ENCODE measurements at regions not wholly inside any gene's neighbourhood (a gene's known extent, or its start where the extent isn't known, plus 50 kb on each side); places are given as distances from the start of the nearest gene placed in this dataset.

DNA sequence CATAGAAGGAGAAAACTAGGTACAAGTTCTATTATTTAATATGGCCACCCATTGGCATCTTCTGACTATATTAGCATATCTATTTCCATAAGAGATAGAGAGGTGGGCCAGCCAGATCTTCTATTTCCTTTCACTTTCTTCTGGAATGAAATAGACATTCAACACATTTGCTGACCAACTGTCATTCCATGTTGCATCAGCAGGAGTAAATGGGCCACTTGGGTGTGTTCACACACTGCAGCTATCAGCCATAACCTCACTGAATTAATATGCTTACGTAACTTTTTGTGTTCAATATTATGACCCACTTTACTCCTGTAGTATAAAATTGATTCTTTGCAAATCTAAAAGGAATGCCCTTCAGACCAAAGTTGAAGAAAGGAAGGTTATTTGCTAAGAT lies 106.2 kb upstream of the LGR5 start:
- TF ChIP-seq, protein P1, sequence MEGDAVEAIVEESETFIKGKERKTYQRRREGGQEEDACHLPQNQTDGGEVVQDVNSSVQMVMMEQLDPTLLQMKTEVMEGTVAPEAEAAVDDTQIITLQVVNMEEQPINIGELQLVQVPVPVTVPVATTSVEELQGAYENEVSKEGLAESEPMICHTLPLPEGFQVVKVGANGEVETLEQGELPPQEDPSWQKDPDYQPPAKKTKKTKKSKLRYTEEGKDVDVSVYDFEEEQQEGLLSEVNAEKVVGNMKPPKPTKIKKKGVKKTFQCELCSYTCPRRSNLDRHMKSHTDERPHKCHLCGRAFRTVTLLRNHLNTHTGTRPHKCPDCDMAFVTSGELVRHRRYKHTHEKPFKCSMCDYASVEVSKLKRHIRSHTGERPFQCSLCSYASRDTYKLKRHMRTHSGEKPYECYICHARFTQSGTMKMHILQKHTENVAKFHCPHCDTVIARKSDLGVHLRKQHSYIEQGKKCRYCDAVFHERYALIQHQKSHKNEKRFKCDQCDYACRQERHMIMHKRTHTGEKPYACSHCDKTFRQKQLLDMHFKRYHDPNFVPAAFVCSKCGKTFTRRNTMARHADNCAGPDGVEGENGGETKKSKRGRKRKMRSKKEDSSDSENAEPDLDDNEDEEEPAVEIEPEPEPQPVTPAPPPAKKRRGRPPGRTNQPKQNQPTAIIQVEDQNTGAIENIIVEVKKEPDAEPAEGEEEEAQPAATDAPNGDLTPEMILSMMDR (IDR thresholded peaks at IDR 0.05): no peak
- TF ChIP-seq POLR2A (IDR thresholded peaks at IDR 0.05): no peak
